ENCODE measurements at regions not wholly inside any gene's neighbourhood (a gene's known extent, or its start where the extent isn't known, plus 50 kb on each side); places are given as distances from the start of the nearest gene placed in this dataset.

DNA sequence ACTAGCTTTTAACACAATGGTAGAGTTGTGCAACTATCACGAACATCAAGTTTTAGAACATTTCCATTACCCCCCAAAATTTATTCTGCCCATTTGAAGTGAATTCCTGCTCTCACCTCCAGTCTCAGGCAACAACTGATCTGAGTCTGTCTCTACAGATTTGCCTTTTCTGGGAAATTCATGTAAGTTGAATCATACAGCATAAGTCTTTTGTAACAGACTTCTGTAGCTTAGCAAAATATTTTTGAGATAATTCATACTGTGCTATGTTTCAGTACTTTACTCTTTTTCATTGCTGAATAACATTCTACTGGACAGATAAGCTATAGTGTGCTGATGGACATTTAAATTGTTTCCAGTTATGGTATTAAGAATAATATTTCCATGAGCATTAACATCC is 447.3 kb upstream of the GJE1 start:
- POLR2A ChIA-PET, result no interaction called here
- Histone ChIP-seq H3K36me3 (ENCODE audit: control insufficient read depth, insufficient read depth, low read length) (no peaks in the 10 kb centered on the region), H3K9me1 (ENCODE audit: control insufficient read depth, insufficient read depth, low read length) (no peaks in the 10 kb centered on the region), H3K4me1 (replicated peaks in 1 of 2; ENCODE audit: control insufficient read depth in 2 of 2, insufficient read depth in 2 of 2, low read length in 2 of 2) (no peaks in the 10 kb centered on the region), H3K4me3 (no peak overlapping the region), H3K27me3 (ENCODE audit: control insufficient read depth in 2 of 2, insufficient read depth in 2 of 2, low read length in 2 of 2) (no peaks in the 10 kb centered on the region), H3K9me3 (replicated peaks; ENCODE audit: control insufficient read depth, insufficient read depth, low read depth, low read length) (no peaks in the 10 kb centered on the region), H2AFZ (ENCODE audit: low read depth, low read length) (no peak overlapping the region), H3K4me2 (ENCODE audit: insufficient read depth, low read length) (no peak overlapping the region), H3K9ac (ENCODE audit: insufficient read depth in 1 of 2, low read depth in 2 of 2, low read length in 2 of 2) (no peak overlapping the region), H4K20me1 (replicated peaks; ENCODE audit: control insufficient read depth, insufficient read depth, low read length) (no peaks in the 10 kb centered on the region), H3K27ac (ENCODE audit: extremely low read depth, low read depth, low read length) (no peak overlapping the region), H3K79me2 (ENCODE audit: control insufficient read depth, insufficient read depth, low read length) (no peaks in the 10 kb centered on the region)
- FAIRE-seq, result no peak
- in situ Hi-C loops (cut with MboI) (loop anchor here (25.0 kb wide), 1 partner anchor 427 kb away; no protein-coding TSS in a partner anchor), intact Hi-C loops (cut with micrococcal nuclease) (no loop called here)
- ATAC-seq, result no peak
- WGBS (ENCODE audit: insufficient coverage, low coverage, missing lambda C conversion rate), result 0% methylated on average over 1 of the region's 1 CpG
- no TSS peak for BruUV-seq (replicated peaks)
- no peak for DNase-seq (ENCODE audit: extremely low read depth in 1 of 4, low spot score in 3 of 4)
- CTCF ChIA-PET (ENCODE audit: low intra/inter-chr PET ratio), result no interaction called here
- no peak for TF ChIP-seq ZFP1 (CRISPR knock-in tag; IDR thresholded peaks at IDR 0.05)
- TF ChIP-seq CCNT2 (IDR thresholded peaks at IDR 0.05; ENCODE audit: borderline replicate concordance, extremely low read depth, insufficient read length, low read depth, low read length), result no peak
- no peak for TF ChIP-seq ZFP30 (CRISPR knock-in tag; IDR thresholded peaks at IDR 0.05; ENCODE audit: borderline replicate concordance)
- TF ChIP-seq, protein P1, sequence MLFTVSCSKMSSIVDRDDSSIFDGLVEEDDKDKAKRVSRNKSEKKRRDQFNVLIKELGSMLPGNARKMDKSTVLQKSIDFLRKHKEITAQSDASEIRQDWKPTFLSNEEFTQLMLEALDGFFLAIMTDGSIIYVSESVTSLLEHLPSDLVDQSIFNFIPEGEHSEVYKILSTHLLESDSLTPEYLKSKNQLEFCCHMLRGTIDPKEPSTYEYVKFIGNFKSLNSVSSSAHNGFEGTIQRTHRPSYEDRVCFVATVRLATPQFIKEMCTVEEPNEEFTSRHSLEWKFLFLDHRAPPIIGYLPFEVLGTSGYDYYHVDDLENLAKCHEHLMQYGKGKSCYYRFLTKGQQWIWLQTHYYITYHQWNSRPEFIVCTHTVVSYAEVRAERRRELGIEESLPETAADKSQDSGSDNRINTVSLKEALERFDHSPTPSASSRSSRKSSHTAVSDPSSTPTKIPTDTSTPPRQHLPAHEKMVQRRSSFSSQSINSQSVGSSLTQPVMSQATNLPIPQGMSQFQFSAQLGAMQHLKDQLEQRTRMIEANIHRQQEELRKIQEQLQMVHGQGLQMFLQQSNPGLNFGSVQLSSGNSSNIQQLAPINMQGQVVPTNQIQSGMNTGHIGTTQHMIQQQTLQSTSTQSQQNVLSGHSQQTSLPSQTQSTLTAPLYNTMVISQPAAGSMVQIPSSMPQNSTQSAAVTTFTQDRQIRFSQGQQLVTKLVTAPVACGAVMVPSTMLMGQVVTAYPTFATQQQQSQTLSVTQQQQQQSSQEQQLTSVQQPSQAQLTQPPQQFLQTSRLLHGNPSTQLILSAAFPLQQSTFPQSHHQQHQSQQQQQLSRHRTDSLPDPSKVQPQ (CRISPR knock-in tag; IDR thresholded peaks at IDR 0.05; ENCODE audit: borderline replicate concordance), result no peak
- TF ChIP-seq, protein P2, sequence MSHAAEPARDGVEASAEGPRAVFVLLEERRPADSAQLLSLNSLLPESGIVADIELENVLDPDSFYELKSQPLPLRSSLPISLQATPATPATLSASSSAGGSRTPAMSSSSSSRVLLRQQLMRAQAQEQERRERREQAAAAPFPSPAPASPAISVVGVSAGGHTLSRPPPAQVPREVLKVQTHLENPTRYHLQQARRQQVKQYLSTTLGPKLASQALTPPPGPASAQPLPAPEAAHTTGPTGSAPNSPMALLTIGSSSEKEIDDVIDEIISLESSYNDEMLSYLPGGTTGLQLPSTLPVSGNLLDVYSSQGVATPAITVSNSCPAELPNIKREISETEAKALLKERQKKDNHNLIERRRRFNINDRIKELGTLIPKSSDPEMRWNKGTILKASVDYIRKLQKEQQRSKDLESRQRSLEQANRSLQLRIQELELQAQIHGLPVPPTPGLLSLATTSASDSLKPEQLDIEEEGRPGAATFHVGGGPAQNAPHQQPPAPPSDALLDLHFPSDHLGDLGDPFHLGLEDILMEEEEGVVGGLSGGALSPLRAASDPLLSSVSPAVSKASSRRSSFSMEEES (CRISPR knock-in tag; IDR thresholded peaks at IDR 0.05), result no peak
- TF ChIP-seq, protein P3, sequence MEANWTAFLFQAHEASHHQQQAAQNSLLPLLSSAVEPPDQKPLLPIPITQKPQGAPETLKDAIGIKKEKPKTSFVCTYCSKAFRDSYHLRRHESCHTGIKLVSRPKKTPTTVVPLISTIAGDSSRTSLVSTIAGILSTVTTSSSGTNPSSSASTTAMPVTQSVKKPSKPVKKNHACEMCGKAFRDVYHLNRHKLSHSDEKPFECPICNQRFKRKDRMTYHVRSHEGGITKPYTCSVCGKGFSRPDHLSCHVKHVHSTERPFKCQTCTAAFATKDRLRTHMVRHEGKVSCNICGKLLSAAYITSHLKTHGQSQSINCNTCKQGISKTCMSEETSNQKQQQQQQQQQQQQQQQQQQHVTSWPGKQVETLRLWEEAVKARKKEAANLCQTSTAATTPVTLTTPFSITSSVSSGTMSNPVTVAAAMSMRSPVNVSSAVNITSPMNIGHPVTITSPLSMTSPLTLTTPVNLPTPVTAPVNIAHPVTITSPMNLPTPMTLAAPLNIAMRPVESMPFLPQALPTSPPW (CRISPR knock-in tag; IDR thresholded peaks at IDR 0.05), result no peak
- no peak for TF ChIP-seq SUPT5H (IDR thresholded peaks at IDR 0.05)
- TF ChIP-seq NFIC (IDR thresholded peaks at IDR 0.05), result no peak
- TF ChIP-seq ZNF696 (CRISPR knock-in tag; conservative IDR thresholded peaks at IDR 0.05), result no peak
- TF ChIP-seq TRIM24 (IDR thresholded peaks at IDR 0.05), result no peak
- no peak for TF ChIP-seq CREB1 (IDR thresholded peaks at IDR 0.05)
- TF ChIP-seq CREB1 (CRISPR knock-in tag; IDR thresholded peaks at IDR 0.05), result no peak
- TF ChIP-seq KAT7 (CRISPR knock-in tag; IDR thresholded peaks at IDR 0.05; ENCODE audit: borderline replicate concordance), result no peak
- TF ChIP-seq, protein P4, sequence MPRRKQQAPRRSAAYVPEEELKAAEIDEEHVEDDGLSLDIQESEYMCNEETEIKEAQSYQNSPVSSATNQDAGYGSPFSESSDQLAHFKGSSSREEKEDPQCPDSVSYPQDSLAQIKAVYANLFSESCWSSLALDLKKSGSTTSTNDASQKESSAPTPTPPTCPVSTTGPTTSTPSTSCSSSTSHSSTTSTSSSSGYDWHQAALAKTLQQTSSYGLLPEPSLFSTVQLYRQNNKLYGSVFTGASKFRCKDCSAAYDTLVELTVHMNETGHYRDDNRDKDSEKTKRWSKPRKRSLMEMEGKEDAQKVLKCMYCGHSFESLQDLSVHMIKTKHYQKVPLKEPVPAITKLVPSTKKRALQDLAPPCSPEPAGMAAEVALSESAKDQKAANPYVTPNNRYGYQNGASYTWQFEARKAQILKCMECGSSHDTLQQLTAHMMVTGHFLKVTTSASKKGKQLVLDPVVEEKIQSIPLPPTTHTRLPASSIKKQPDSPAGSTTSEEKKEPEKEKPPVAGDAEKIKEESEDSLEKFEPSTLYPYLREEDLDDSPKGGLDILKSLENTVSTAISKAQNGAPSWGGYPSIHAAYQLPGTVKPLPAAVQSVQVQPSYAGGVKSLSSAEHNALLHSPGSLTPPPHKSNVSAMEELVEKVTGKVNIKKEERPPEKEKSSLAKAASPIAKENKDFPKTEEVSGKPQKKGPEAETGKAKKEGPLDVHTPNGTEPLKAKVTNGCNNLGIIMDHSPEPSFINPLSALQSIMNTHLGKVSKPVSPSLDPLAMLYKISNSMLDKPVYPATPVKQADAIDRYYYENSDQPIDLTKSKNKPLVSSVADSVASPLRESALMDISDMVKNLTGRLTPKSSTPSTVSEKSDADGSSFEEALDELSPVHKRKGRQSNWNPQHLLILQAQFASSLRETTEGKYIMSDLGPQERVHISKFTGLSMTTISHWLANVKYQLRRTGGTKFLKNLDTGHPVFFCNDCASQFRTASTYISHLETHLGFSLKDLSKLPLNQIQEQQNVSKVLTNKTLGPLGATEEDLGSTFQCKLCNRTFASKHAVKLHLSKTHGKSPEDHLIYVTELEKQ (CRISPR knock-in tag; IDR thresholded peaks at IDR 0.05), result no peak

Measured in K562 (cell line).